ENCODE measurements at regions not wholly inside any gene's neighbourhood (a gene's known extent, or its start where the extent isn't known, plus 50 kb on each side); places are given as distances from the start of the nearest gene placed in this dataset.

- no peak for TF ChIP-seq CTCF (IDR thresholded peaks at IDR 0.05 in 8 of 11, conservative IDR thresholded peaks at IDR 0.05 in 3 of 11)
- no peak for TF ChIP-seq POLR2A (IDR thresholded peaks at IDR 0.05)
Measured at GRCh38 chr3:10723991-10724390, 92.0 kb upstream of the SLC6A11 start.
